DOHH2 (cell line): ENCODE measurements at regions not wholly inside any gene's neighbourhood (a gene's known extent, or its start where the extent isn't known, plus 50 kb on each side); places are given as distances from the start of the nearest gene placed in this dataset.

ENCODE experiments used
- H3F3A ChIP-seq: fragments of 200-600 bp; sonication (generic), shearing (Covaris generic); 2 replicates; pipeline ENCODE4 v1.6.0; 2016; ENCODE audit warnings: antibody characterized with exemption, mild to moderate bottlenecking; ENCODE audit not compliant: control insufficient read depth, insufficient read depth
- H3K27ac ChIP-seq: fragments of 200-600 bp; sonication (generic); 2 replicates; pipeline ENCODE4 v1.5.1; 2014; ENCODE audit warnings: low read depth, mild to moderate bottlenecking, low read length, moderate library complexity
- H3K27me3 ChIP-seq: fragments of 200-600 bp; sonication (generic); 2 replicates; pipeline ENCODE4 v1.6.1; 2014; ENCODE audit warnings: mild to moderate bottlenecking, low read length, mixed read lengths; ENCODE audit not compliant: control insufficient read depth
- H3K36me3 ChIP-seq: fragments of 200-600 bp; sonication (generic); 2 replicates; pipeline ENCODE4 v1.6.1; 2014; ENCODE audit warnings: mild to moderate bottlenecking, low read length, moderate library complexity, mixed read lengths; ENCODE audit not compliant: control insufficient read depth
- H3K4me1 ChIP-seq: fragments of 200-600 bp; sonication (generic); 2 replicates; pipeline ENCODE4 v1.6.1; 2014; ENCODE audit warnings: mild to moderate bottlenecking, low read length, mixed read lengths; ENCODE audit not compliant: control insufficient read depth
- H3K4me2 ChIP-seq: fragments of 200-600 bp; sonication (generic); 2 replicates; pipeline ENCODE4 v1.6.0; 2014; ENCODE audit warnings: mild to moderate bottlenecking, low read length, moderate library complexity
- H3K4me3 ChIP-seq: fragments of 200-600 bp; sonication (generic); 2 replicates; pipeline ENCODE4 v1.5.1; 2014; ENCODE audit warnings: mild to moderate bottlenecking, low read length, mixed read lengths
- H3K79me2 ChIP-seq: fragments of 200-600 bp; sonication (generic); 2 replicates; pipeline ENCODE4 v1.6.1; 2014; ENCODE audit warnings: mild to moderate bottlenecking, low read length, mixed read lengths; ENCODE audit not compliant: control insufficient read depth
- H3K9me2 ChIP-seq: fragments of 200-600 bp; sonication (generic); replicated peaks from 2 replicates; pipeline ENCODE4 v1.6.1; 2014; ENCODE audit warnings: mild to moderate bottlenecking, low read length, mixed read lengths; ENCODE audit not compliant: control insufficient read depth
- H3K9me3 ChIP-seq: fragments of 200-600 bp; sonication (generic); 2 replicates; pipeline ENCODE4 v1.6.1; 2014; ENCODE audit warnings: antibody characterized with exemption, low read length, mixed read lengths; ENCODE audit not compliant: control insufficient read depth, insufficient read depth
- H4K20me1 ChIP-seq: fragments of 200-600 bp; sonication (generic); 2 replicates; pipeline ENCODE4 v1.6.0; 2014; ENCODE audit warnings: low read depth, mild to moderate bottlenecking, antibody characterized with exemption, low read length, moderate library complexity; ENCODE audit not compliant: control insufficient read depth, insufficient read depth
- EZH2phosphoT487 ChIP-seq: fragments of 200-600 bp; sonication (generic); IDR thresholded peaks from 2 replicates; pipeline ENCODE4 v1.6.1; 2017; ENCODE audit warnings: borderline replicate concordance, mild to moderate bottlenecking, antibody characterized with exemption, low read length, moderate library complexity, mixed read lengths
- TF ChIP-seq, protein P1 (sequence below): fragments of 200-600 bp; sonication (generic); IDR thresholded peaks from one replicate; pipeline ENCODE4 v1.5.1; 2014; ENCODE audit warnings: antibody characterized with exemption, mild to moderate bottlenecking, low read depth, low read length; ENCODE audit not compliant: poor library complexity, severe bottlenecking

DNA sequence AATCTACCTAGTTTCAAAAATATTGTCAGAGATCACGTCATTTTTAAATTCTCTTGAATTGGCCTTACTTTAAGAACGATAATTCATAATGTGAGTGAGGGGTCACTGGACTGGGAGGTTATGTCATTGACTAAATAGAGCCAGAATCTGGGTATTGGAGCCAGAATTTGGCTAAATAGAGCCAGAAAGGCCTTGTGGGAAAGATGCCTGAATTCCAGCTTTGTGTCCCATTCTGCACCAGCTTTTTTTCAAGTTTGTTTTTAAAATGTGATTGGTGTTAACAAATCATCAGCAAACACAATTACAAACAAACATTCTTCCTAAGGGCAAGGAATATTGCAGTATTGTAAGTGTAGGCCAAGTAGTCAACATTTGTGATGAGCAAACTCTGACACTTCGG is 233.2 kb upstream of the PRKCQ start:
- H3K27ac ChIP-seq, result no peak overlapping the region
- H3K79me2 ChIP-seq, result no peaks in the 10 kb centered on the region
- no peaks in the 10 kb centered on the region for H3K9me2 ChIP-seq
- H4K20me1 ChIP-seq, result no peaks in the 10 kb centered on the region
- H3K4me1 ChIP-seq, result no peaks in the 10 kb centered on the region
- no peaks in the 10 kb centered on the region; the same call in 1 of the 2 replicates for H3K27me3 ChIP-seq
- no peaks in the 10 kb centered on the region for H3K36me3 ChIP-seq
- H3K4me2 ChIP-seq, result no peak overlapping the region
- no peak overlapping the region for H3K4me3 ChIP-seq
- H3K9me3 ChIP-seq, result no peaks in the 10 kb centered on the region
- TF ChIP-seq, protein P1, sequence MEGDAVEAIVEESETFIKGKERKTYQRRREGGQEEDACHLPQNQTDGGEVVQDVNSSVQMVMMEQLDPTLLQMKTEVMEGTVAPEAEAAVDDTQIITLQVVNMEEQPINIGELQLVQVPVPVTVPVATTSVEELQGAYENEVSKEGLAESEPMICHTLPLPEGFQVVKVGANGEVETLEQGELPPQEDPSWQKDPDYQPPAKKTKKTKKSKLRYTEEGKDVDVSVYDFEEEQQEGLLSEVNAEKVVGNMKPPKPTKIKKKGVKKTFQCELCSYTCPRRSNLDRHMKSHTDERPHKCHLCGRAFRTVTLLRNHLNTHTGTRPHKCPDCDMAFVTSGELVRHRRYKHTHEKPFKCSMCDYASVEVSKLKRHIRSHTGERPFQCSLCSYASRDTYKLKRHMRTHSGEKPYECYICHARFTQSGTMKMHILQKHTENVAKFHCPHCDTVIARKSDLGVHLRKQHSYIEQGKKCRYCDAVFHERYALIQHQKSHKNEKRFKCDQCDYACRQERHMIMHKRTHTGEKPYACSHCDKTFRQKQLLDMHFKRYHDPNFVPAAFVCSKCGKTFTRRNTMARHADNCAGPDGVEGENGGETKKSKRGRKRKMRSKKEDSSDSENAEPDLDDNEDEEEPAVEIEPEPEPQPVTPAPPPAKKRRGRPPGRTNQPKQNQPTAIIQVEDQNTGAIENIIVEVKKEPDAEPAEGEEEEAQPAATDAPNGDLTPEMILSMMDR, result no peak
- no peak for TF ChIP-seq EZH2phosphoT487
- H3F3A ChIP-seq, result no peaks in the 10 kb centered on the region

DNA sequence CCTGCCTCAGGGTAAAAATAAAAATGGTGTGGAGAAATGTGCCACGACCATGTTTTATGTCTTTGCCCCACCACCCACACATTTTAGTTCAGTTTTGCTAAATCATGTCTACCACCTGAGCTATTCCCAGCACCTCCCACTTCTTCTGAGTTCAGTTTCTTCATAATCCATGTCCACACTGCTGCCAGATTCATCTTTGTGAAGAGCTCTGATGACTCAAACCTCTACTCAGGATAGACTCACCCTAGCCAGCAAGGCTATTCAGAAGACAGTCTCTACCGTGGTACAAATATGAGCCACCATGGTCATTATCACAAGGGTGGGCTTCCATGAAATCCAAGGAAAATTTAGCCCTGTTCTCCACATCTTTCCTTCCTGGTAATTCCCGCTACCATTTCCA is 231.1 kb upstream of the PRKCQ start:
- Histone ChIP-seq H3K27ac (no peak overlapping the region), H3K27me3 (no peaks in the 10 kb centered on the region; the same call in 1 of the 2 replicates), H3F3A (no peaks in the 10 kb centered on the region), H3K36me3 (no peaks in the 10 kb centered on the region), H3K4me1 (no peaks in the 10 kb centered on the region), H3K9me3 (no peaks in the 10 kb centered on the region), H3K79me2 (no peaks in the 10 kb centered on the region), H3K9me2 (no peaks in the 10 kb centered on the region), H3K4me3 (no peak overlapping the region), H3K4me2 (no peak overlapping the region), H4K20me1 (no peaks in the 10 kb centered on the region)
- TF ChIP-seq, protein P1, result no peak
- no peak for TF ChIP-seq EZH2phosphoT487

DNA sequence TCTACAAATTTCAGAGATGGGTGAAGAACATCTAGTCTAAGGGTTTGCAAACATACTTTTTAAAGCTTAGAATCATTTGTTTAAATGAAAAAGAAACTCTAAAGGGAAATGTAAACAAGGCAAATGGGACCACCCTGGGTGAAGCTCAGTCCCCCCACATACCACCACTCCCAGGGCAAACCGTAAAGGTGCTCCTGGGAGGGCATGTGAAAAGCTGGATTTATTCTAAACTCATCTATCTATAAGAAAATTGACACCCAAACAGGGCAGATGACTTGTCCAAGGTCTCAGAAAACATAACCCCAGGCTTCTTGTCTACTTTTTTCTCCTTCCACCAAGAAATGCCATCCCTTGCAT is 223.3 kb upstream of the PRKCQ start:
- no peaks in the 10 kb centered on the region for H3F3A ChIP-seq
- H3K4me3 ChIP-seq, result no peak overlapping the region
- no peaks in the 10 kb centered on the region for H3K9me2 ChIP-seq
- no peaks in the 10 kb centered on the region for H3K9me3 ChIP-seq
- H3K4me2 ChIP-seq, result no peak overlapping the region
- no peaks in the 10 kb centered on the region for H3K4me1 ChIP-seq
- TF ChIP-seq, protein P1, result no peak
- no peak for TF ChIP-seq EZH2phosphoT487
- H3K36me3 ChIP-seq, result no peaks in the 10 kb centered on the region
- no peaks in the 10 kb centered on the region for H4K20me1 ChIP-seq
- no peaks in the 10 kb centered on the region for H3K27me3 ChIP-seq
- H3K27ac ChIP-seq, result no peak overlapping the region
- no peaks in the 10 kb centered on the region for H3K79me2 ChIP-seq
